ENCODE measurements at regions not wholly inside any gene's neighbourhood (a gene's known extent, or its start where the extent isn't known, plus 50 kb on each side); places are given as distances from the start of the nearest gene placed in this dataset.
"Not testable (repeated sequence)": the region's sequence is repeated elsewhere in the genome, so short reads cannot be mapped to it uniquely, and the experiment has no call there.

GRCh38 chr1:222470252-222470805 lies 77.6 kb downstream of the HHIPL2 start:
- DNase-seq; H3K9me3 ChIP-seq (ENCODE audit: control insufficient read depth, low read depth, low read length); H3K4me3 ChIP-seq (ENCODE audit: low read length); H3K27me3 ChIP-seq (ENCODE audit: control insufficient read depth, insufficient read depth, low read length); H3K36me3 ChIP-seq (ENCODE audit: control insufficient read depth, insufficient read depth, low read length); H3K27ac ChIP-seq (ENCODE audit: low read length); H3K4me1 ChIP-seq (ENCODE audit: control insufficient read depth, insufficient read depth, low read length): not testable (repeated sequence)
- no CpG with 5 or more reads among the region's 15 CpGs for WGBS (ENCODE audit: insufficient coverage, low lambda C conversion rate)

- DNase-seq = peak in 1 of 2 donors; percentile 24
- Histone ChIP-seq H3K36me3 (ENCODE audit: control insufficient read depth, insufficient read depth, low read length) (no peaks in the 10 kb centered on the region), H3K27ac (ENCODE audit: low read length) (no peak overlapping the region), H3K27me3 (ENCODE audit: control insufficient read depth, insufficient read depth, low read length) (no peaks in the 10 kb centered on the region), H3K4me1 (ENCODE audit: control insufficient read depth, insufficient read depth, low read length) (peaks cover 4% of the 10 kb centered on the region), H3K4me3 (ENCODE audit: low read length) (no peak overlapping the region), H3K9me3 (ENCODE audit: control insufficient read depth, low read depth, low read length) (no peaks in the 10 kb centered on the region)
- WGBS (ENCODE audit: insufficient coverage, low lambda C conversion rate) = 44% methylated on average over 3 of the region's 8 CpGs
These were observed 81.6 kb downstream of the HHIPL2 start for GRCh38 chr1:222466150-222466865.

- Histone ChIP-seq H3K4me3 (ENCODE audit: low read length) (peak overlapping the region; percentile 45), H3K27ac (ENCODE audit: low read length) (peak overlapping the region; percentile 85), H3K4me1 (ENCODE audit: control insufficient read depth, insufficient read depth, low read length) (peaks cover 4% of the 10 kb centered on the region), H3K9me3 (ENCODE audit: control insufficient read depth, low read depth, low read length) (no peaks in the 10 kb centered on the region), H3K36me3 (ENCODE audit: control insufficient read depth, insufficient read depth, low read length) (no peaks in the 10 kb centered on the region), H3K27me3 (ENCODE audit: control insufficient read depth, insufficient read depth, low read length) (no peaks in the 10 kb centered on the region)
- DNase-seq = peak; percentile 86 to 92
- 44% methylated on average over 1 of the region's 46 CpGs for WGBS (ENCODE audit: insufficient coverage, low lambda C conversion rate)
These were observed 82.5 kb downstream of the HHIPL2 start for GRCh38 chr1:222465211-222466041.

GRCh38 chr1:222464841-222465210 lies 83.1 kb downstream of the HHIPL2 start:
- Histone ChIP-seq H3K4me1 (ENCODE audit: control insufficient read depth, insufficient read depth, low read length) (peaks cover 4% of the 10 kb centered on the region), H3K4me3 (ENCODE audit: low read length) (peak overlapping the region; percentile 44), H3K27ac (ENCODE audit: low read length) (peak overlapping the region; percentile 38), H3K36me3 (ENCODE audit: control insufficient read depth, insufficient read depth, low read length) (no peaks in the 10 kb centered on the region), H3K27me3 (ENCODE audit: control insufficient read depth, insufficient read depth, low read length) (no peaks in the 10 kb centered on the region), H3K9me3 (ENCODE audit: control insufficient read depth, low read depth, low read length) (no peaks in the 10 kb centered on the region)
- WGBS (ENCODE audit: insufficient coverage, low lambda C conversion rate) = no CpG with 5 or more reads among the region's 10 CpGs
- peak in 1 of 2 donors; percentile 32 for DNase-seq

- Histone ChIP-seq H3K27me3 (ENCODE audit: control insufficient read depth, insufficient read depth, low read length) (no peaks in the 10 kb centered on the region), H3K4me1 (ENCODE audit: control insufficient read depth, insufficient read depth, low read length) (peaks cover 4% of the 10 kb centered on the region), H3K4me3 (ENCODE audit: low read length) (no peak overlapping the region), H3K9me3 (ENCODE audit: control insufficient read depth, low read depth, low read length) (peaks cover under 1% of the 10 kb centered on the region), H3K27ac (ENCODE audit: low read length) (no peak overlapping the region), H3K36me3 (ENCODE audit: control insufficient read depth, insufficient read depth, low read length) (no peaks in the 10 kb centered on the region)
- 60% methylated on average over 4 of the region's 8 CpGs for WGBS (ENCODE audit: insufficient coverage, low lambda C conversion rate)
- DNase-seq = peak in 1 of 2 donors; percentile 47
These were observed 84.7 kb downstream of the HHIPL2 start for GRCh38 chr1:222463059-222463730.

- no peak overlapping the region for H3K4me3 ChIP-seq (ENCODE audit: low read length)
- no CpG with 5 or more reads among the region's 2 CpGs for WGBS (ENCODE audit: insufficient coverage, low lambda C conversion rate)
These were observed 85.3 kb downstream of the HHIPL2 start for GRCh38 chr1:222462601-222463000.

GRCh38 chr1:222461941-222462340 lies 86.0 kb downstream of the HHIPL2 start:
- H3K4me3 ChIP-seq (ENCODE audit: low read length) = no peak overlapping the region
- no peak overlapping the region for H3K27ac ChIP-seq (ENCODE audit: low read length)

More at GRCh38 chr1:222462601-222463000, 85.3 kb downstream of the HHIPL2 start:
- peaks cover 4% of the 10 kb centered on the region for H3K4me1 ChIP-seq (ENCODE audit: control insufficient read depth, insufficient read depth, low read length)
- no peak overlapping the region for H3K27ac ChIP-seq (ENCODE audit: low read length)
- peaks cover 6% of the 10 kb centered on the region for H3K9me3 ChIP-seq (ENCODE audit: control insufficient read depth, low read depth, low read length)
- H3K27me3 ChIP-seq (ENCODE audit: control insufficient read depth, insufficient read depth, low read length) = no peaks in the 10 kb centered on the region
- no peak for DNase-seq
- H3K36me3 ChIP-seq (ENCODE audit: control insufficient read depth, insufficient read depth, low read length) = no peaks in the 10 kb centered on the region

GRCh38 chr1:222459652-222460051 lies 88.3 kb downstream of the HHIPL2 start:
- H3K4me3 ChIP-seq (ENCODE audit: low read length) = no peak overlapping the region
- H3K9me3 ChIP-seq (ENCODE audit: control insufficient read depth, low read depth, low read length) = peaks cover 13% of the 10 kb centered on the region
- no peaks in the 10 kb centered on the region for H3K36me3 ChIP-seq (ENCODE audit: control insufficient read depth, insufficient read depth, low read length)
- H3K27ac ChIP-seq (ENCODE audit: low read length) = no peak overlapping the region
- no peaks in the 10 kb centered on the region for H3K4me1 ChIP-seq (ENCODE audit: control insufficient read depth, insufficient read depth, low read length)
- H3K27me3 ChIP-seq (ENCODE audit: control insufficient read depth, insufficient read depth, low read length) = no peaks in the 10 kb centered on the region
- DNase-seq = no peak
- whole genome bisulfite sequencing (ENCODE audit: insufficient coverage, low lambda C conversion rate) = no CpG with 5 or more reads among the region's 3 CpGs

More at GRCh38 chr1:222461941-222462340, 86.0 kb downstream of the HHIPL2 start:
- no peaks in the 10 kb centered on the region for H3K27me3 ChIP-seq (ENCODE audit: control insufficient read depth, insufficient read depth, low read length)
- no peaks in the 10 kb centered on the region for H3K36me3 ChIP-seq (ENCODE audit: control insufficient read depth, insufficient read depth, low read length)
- peaks cover 12% of the 10 kb centered on the region for H3K9me3 ChIP-seq (ENCODE audit: control insufficient read depth, low read depth, low read length)
- WGBS (ENCODE audit: insufficient coverage, low lambda C conversion rate) = 100% methylated on average over 1 of the region's 2 CpGs
- H3K4me1 ChIP-seq (ENCODE audit: control insufficient read depth, insufficient read depth, low read length) = peaks cover 4% of the 10 kb centered on the region
- DNase-seq = no peak

GRCh38 chr1:222457513-222457912 lies 90.4 kb downstream of the HHIPL2 start:
- Histone ChIP-seq H3K27me3 (ENCODE audit: control insufficient read depth, insufficient read depth, low read length) (no peaks in the 10 kb centered on the region), H3K27ac (ENCODE audit: low read length) (no peak overlapping the region), H3K9me3 (ENCODE audit: control insufficient read depth, low read depth, low read length) (peaks cover 13% of the 10 kb centered on the region), H3K36me3 (ENCODE audit: control insufficient read depth, insufficient read depth, low read length) (no peaks in the 10 kb centered on the region), H3K4me1 (ENCODE audit: control insufficient read depth, insufficient read depth, low read length) (no peaks in the 10 kb centered on the region), H3K4me3 (ENCODE audit: low read length) (no peak overlapping the region)
- DNase-seq = no peak
- 67% methylated on average over 1 of the region's 1 CpG for WGBS (ENCODE audit: insufficient coverage, low lambda C conversion rate)

GRCh38 chr1:222457084-222457483 lies 90.8 kb downstream of the HHIPL2 start:
- Histone ChIP-seq H3K4me1 (ENCODE audit: control insufficient read depth, insufficient read depth, low read length) (no peaks in the 10 kb centered on the region), H3K36me3 (ENCODE audit: control insufficient read depth, insufficient read depth, low read length) (no peaks in the 10 kb centered on the region), H3K27me3 (ENCODE audit: control insufficient read depth, insufficient read depth, low read length) (no peaks in the 10 kb centered on the region), H3K9me3 (ENCODE audit: control insufficient read depth, low read depth, low read length) (peaks cover 13% of the 10 kb centered on the region), H3K4me3 (ENCODE audit: low read length) (no peak overlapping the region), H3K27ac (ENCODE audit: low read length) (no peak overlapping the region)
- no CpG with 5 or more reads among the region's 1 CpG for WGBS (ENCODE audit: insufficient coverage, low lambda C conversion rate)
- DNase-seq = no peak
